ENCODE measurements at regions not wholly inside any gene's neighbourhood (a gene's known extent, or its start where the extent isn't known, plus 50 kb on each side); places are given as distances from the start of the nearest gene placed in this dataset.

- DNase-seq (ENCODE audit: low read depth) = no peak
- TF ChIP-seq CTCF (IDR thresholded peaks at IDR 0.05; ENCODE audit: insufficient read depth, low read length) = no peak
- H3K4me3 ChIP-seq (ENCODE audit: low read depth, low read length) = no peak overlapping the region
Observed at GRCh38 chr10:125369382-125370326, 209.3 kb upstream of the CTBP2 start.

GRCh38 chr10:125368146-125368545, 207.8 kb upstream of the CTBP2 start:
- H3K4me3 ChIP-seq (ENCODE audit: low read depth, low read length) = no peak overlapping the region
- no peak for TF ChIP-seq CTCF (IDR thresholded peaks at IDR 0.05; ENCODE audit: insufficient read depth, low read length)
- no peak for DNase-seq (ENCODE audit: low read depth)

GRCh38 chr10:125363791-125364190, 203.4 kb upstream of the CTBP2 start:
- no peak overlapping the region for H3K4me3 ChIP-seq (ENCODE audit: low read depth, low read length)
- no peak for DNase-seq (ENCODE audit: low read depth)
- no peak for TF ChIP-seq CTCF (IDR thresholded peaks at IDR 0.05; ENCODE audit: insufficient read depth, low read length)

- TF ChIP-seq CTCF (IDR thresholded peaks at IDR 0.05; ENCODE audit: insufficient read depth, low read length) = no peak
- no peak for DNase-seq (ENCODE audit: low read depth)
Observed at GRCh38 chr10:125362950-125363349, 202.6 kb upstream of the CTBP2 start.

GRCh38 chr10:125359401-125359800, 199.0 kb upstream of the CTBP2 start:
- TF ChIP-seq CTCF (IDR thresholded peaks at IDR 0.05; ENCODE audit: insufficient read depth, low read length) = no peak
- DNase-seq (ENCODE audit: low read depth) = no peak
- H3K4me3 ChIP-seq (ENCODE audit: low read depth, low read length) = no peak overlapping the region

More at GRCh38 chr10:125362950-125363349, 202.6 kb upstream of the CTBP2 start:
- no peak overlapping the region for H3K4me3 ChIP-seq (ENCODE audit: low read depth, low read length)

- no peak for DNase-seq (ENCODE audit: low read depth)
- no peak for TF ChIP-seq CTCF (IDR thresholded peaks at IDR 0.05; ENCODE audit: insufficient read depth, low read length)
Observed at GRCh38 chr10:125355657-125356056, 195.3 kb upstream of the CTBP2 start.

More at GRCh38 chr10:125355657-125356056, 195.3 kb upstream of the CTBP2 start:
- no peak overlapping the region for H3K4me3 ChIP-seq (ENCODE audit: low read depth, low read length)

All from fibroblast of the aortic adventitia (primary cell).